Activated CD4-positive, alpha-beta T cell treated with anti-CD3 and anti-CD28 coated beads, Interleukin-2, amount 50 U/mL, for 4 hours (primary cell): ENCODE measurements at regions not wholly inside any gene's neighbourhood (a gene's known extent, or its start where the extent isn't known, plus 50 kb on each side); places are given as distances from the start of the nearest gene placed in this dataset.

Experiments used
- DNase-seq, 2 experiments: peaks; one replicate each; pipeline ENCODE4 v3.0.0-alpha.2; 2020

GRCh38 chr6:169988769-169989550 is 237.5 kb downstream of the ERMARD start:
- no peak for DNase-seq

GRCh38 chr6:169986848-169987498 is 235.6 kb downstream of the ERMARD start:
- no peak for DNase-seq

GRCh38 chr6:169986171-169986847 is 234.9 kb downstream of the ERMARD start:
- no peak for DNase-seq

GRCh38 chr6:169985121-169986015 is 233.9 kb downstream of the ERMARD start:
- no peak for DNase-seq

GRCh38 chr6:169984181-169985120 is 233.0 kb downstream of the ERMARD start:
- DNase-seq, result no peak

GRCh38 chr6:169983651-169984050 is 232.2 kb downstream of the ERMARD start:
- no peak for DNase-seq

GRCh38 chr6:169982461-169983386 is 231.3 kb downstream of the ERMARD start:
- no peak for DNase-seq

- DNase-seq, result no peak
Observed at GRCh38 chr6:169981969-169982368, 230.5 kb downstream of the ERMARD start.

GRCh38 chr6:169981568-169981967 is 230.1 kb downstream of the ERMARD start:
- no peak for DNase-seq

DNA sequence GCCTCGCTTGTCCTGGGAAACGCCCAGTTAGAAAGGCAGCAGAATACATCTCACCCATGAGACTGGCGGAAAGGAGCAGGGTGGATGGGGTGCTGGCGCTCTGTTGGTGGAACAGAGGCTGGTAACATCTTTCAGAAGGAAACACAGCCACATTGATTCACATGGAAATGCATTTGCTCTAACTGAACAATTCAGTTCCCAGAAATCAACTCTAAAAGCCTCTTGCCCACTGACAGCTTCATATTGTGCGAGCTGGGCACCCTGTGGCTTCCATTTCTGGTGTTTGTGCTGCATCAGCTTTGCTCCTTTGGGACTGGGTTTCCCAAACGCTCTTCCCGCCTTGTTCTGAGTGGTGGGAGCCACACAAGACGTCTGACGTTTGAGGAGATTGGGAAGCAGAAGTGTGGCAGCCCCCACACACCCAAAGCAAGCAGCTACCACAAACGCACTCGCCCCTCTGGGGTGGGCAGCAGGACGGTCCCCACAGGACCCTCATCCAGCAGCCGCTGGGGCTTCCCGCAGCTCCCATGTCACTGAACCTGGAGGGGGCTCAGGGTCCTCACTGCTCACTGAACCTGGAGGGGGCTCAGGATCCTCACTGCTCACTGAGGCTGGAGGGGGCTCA is 229.5 kb downstream of the ERMARD start:
- DNase-seq, result no peak

DNA sequence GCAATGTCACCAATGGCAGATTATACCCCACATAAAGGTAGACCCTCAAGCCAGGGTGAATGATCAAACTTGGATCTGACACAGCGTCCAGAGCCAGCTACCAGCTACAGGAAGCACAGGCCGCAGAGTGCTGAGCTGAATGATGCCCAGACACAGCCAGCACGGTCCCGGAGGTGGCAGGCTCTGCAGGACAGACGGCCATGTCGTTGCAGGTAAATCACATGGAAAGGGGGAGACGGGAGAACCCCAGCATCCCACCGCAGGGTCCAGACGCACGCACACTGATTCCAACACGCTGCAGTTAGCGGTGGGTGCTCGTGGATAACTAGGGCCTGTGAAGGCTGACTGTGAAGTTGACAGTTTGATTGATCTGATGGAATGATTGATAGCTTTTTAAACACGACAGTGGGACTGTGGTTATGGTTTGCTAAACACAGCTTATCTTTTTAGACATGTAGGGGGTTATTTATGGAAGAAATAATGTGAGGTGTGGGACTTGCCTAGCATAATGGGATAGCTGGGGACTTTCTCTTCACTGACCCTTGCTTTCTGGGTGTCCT is 228.5 kb downstream of the ERMARD start:
- no peak for DNase-seq

DNA sequence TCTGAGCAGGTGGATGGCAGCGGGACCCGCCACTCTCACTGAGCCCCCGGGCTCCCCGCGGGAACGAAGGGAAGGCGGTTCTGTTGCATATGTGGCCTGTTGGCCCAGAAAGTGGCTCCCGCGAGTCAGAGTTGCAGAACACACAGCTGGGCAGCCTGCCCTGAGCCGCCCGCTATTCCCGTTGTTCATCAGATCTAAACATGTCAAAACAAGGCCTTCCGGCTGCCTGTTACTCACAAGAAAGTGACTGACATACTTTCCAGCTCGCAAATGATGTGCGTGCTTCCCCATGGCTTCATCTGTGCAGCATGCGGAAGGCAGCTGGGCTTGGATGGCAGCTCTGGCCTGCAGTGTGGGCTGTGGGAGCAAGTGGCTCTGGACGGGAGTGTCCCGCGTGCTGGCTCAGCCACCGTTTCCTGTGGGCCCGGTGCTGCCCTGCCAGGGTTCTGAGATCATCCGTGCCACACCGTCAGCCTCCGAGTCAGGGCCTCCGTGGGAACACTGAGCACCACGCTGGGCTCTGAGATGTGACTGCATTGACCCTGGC is 227.3 kb downstream of the ERMARD start:
- DNase-seq, result no peak

DNA sequence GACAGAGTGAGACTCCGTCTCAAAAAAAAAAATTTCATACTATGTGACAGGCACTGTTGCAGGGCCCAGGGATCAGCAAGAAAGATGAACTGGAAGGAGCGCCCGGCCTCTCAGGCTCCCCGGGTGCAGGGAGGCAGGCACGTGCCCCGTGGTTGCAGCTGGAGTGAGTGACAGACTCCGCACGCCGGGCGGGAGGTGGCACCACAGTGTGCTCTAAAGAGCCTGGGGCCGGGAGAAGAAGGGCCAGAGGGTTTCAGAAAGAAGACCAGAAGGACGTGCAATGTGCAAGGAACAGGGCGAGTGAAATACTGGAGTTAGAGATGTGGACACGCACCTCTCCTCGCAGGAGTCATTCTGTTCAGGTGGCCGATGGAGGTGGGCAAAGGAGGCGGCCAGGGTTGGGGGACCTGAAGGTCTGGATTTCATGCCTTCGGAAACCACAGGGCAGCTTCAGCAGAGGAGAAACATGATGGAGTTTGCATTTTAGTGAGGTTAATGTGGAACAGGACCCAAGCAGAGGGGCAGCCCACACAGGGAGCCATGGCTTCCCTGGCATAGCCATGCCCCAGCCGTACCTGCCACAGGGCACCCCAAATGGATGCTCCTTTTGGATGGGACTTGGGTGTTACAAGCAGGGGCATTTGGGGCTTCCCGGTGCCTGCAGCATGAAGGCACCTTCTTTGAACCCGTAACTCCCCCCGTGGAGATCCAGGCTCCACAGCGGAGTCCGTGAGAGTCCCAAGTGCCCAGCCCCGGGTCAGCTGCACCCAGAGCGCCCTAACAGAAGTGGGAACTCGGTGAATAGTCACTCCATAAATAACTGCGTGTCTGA is 226.2 kb downstream of the ERMARD start:
- no peak for DNase-seq

DNA sequence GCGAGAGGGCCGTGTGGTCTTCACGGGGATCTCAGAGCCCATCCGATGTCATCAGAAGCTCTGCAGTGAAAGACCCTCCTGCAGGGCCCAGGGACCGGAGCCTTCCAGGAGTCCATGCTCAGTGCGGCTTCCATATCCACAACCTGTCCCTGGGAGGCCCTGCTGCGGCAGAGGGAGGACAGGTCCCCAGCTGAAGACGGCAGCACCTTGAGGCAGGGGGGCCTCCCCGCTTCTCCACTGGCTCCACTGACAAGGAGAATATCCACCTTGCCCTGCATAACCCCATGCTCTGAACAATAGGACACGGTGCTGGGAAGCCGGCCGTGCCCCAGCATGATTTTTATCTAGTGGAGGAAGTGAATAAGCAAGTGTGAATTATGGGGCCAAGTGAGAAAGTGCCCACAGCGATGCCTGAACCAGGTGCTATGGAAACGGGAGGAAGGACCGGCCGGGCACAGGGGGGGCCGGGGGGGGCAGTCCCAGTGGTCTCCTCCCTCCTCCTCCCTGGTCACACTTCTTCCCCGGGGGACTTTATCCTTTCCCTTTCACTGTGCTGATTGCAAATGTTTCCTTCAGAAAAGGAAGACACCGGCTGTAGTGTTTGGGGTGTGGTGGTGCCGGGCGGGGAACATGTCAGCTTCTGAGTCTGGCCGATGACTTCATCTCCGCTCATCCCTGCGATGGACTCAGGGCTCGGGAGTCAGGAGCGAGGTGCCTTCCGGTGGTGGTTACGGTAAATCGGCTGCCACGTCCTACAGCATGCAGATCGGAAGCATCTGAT is 225.1 kb downstream of the ERMARD start:
- no peak for DNase-seq

DNA sequence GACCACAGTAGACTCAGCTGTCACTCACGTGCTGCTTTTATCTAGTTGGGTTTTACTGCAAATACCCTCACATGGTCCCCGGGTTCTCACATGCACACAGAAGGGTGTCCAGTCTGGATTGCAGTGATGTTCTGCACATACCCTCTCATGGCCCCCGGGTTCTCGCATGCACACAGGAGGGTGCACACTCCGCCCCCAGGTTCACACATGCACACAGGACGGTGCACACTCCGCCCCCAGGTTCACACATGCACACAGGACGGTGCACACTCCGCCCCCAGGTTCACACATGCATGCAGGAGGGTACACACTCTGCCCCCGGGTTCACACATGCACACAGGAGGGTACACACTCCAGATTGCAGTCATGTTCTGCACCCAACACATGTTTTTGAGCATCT is 224.3 kb downstream of the ERMARD start:
- no peak for DNase-seq

- no peak for DNase-seq
Observed at GRCh38 chr6:169975286-169975685, 223.9 kb downstream of the ERMARD start.

GRCh38 chr6:169974663-169975062 is 223.2 kb downstream of the ERMARD start:
- DNase-seq, result no peak
